ENCODE measurements at regions not wholly inside any gene's neighbourhood (a gene's known extent, or its start where the extent isn't known, plus 50 kb on each side); places are given as distances from the start of the nearest gene placed in this dataset.
A peak's percentile ranks its signal among the peaks of the same experiment; 100 is the strongest.

- Histone ChIP-seq H4K91ac (ENCODE audit: low read depth, low read length, poor library complexity) (no peak overlapping the region), H3K27ac (replicated peaks; ENCODE audit: low read length) (no peak overlapping the region), H3K18ac (ENCODE audit: low read length) (peak overlapping the region; percentile 29), H3K79me1 (ENCODE audit: low read depth, low read length) (no peaks in the 10 kb centered on the region), H3K23ac (ENCODE audit: low read depth, low read length, poor library complexity) (no peak overlapping the region), H3K27me3 (ENCODE audit: control insufficient read depth in 3 of 3, insufficient read depth in 3 of 3, low read depth in 1 of 3, low read length in 3 of 3) (no peaks in the 10 kb centered on the region), H3K4me1 (ENCODE audit: control insufficient read depth in 2 of 2, insufficient read depth in 1 of 2, low read depth in 1 of 2, low read length in 2 of 2) (peaks cover 15% of the 10 kb centered on the region in 2 donors), H4K8ac (ENCODE audit: low read depth, low read length) (no peak overlapping the region), H3K9me3 (replicated peaks in 1 of 2; ENCODE audit: control insufficient read depth in 2 of 2, insufficient read depth in 1 of 2, low read depth in 1 of 2, low read length in 2 of 2) (no peaks in the 10 kb centered on the region), H2AFZ (ENCODE audit: low read length) (peak overlapping the region; percentile 76), H2BK5ac (ENCODE audit: low read length) (no peak overlapping the region), H2BK15ac (ENCODE audit: low read length) (no peak overlapping the region), H3K14ac (ENCODE audit: low read length) (no peak overlapping the region), H2BK12ac (ENCODE audit: low read length) (no peak overlapping the region), H3K4me3 (ENCODE audit: low read length in 2 of 2) (no peak overlapping the region), H3K4ac (ENCODE audit: low read length) (no peak overlapping the region), H3K9ac (ENCODE audit: low read depth, low read length, poor library complexity) (no peak overlapping the region), H2AK5ac (ENCODE audit: low read depth, low read length) (no peak overlapping the region), H2BK120ac (ENCODE audit: low read depth, low read length) (no peak overlapping the region), H3K4me2 (ENCODE audit: insufficient read depth, low read length, poor library complexity, severe bottlenecking) (peak overlapping the region; percentile 18), H3K36me3 (replicated peaks in 1 of 2; ENCODE audit: control insufficient read depth in 2 of 2, insufficient read depth in 2 of 2, low read length in 2 of 2) (no peaks in the 10 kb centered on the region)
- peak; percentile 38 for DNase-seq (ENCODE audit: low spot score)
- no CpG with 5 or more reads among the region's 10 CpGs for WGBS, 2 donors (ENCODE audit: extremely low coverage in 2 of 2, insufficient read length in 2 of 2, insufficient replicate concordance in 1 of 2)
These were observed 457.2 kb upstream of the MEX3C start for GRCh38 chr18:51654488-51655326.

- H4K91ac ChIP-seq (ENCODE audit: low read depth, low read length, poor library complexity) = no peak overlapping the region
- no peak overlapping the region for H2BK15ac ChIP-seq (ENCODE audit: low read length)
- no peak overlapping the region for H3K4me3 ChIP-seq (ENCODE audit: low read length in 2 of 2)
- no peak overlapping the region for H3K4ac ChIP-seq (ENCODE audit: low read length)
- no peak overlapping the region for H2AK5ac ChIP-seq (ENCODE audit: low read depth, low read length)
- no peaks in the 10 kb centered on the region for H3K36me3 ChIP-seq (replicated peaks in 1 of 2; ENCODE audit: control insufficient read depth in 2 of 2, insufficient read depth in 2 of 2, low read length in 2 of 2)
- no peak overlapping the region for H3K18ac ChIP-seq (ENCODE audit: low read length)
- peak overlapping the region; percentile 76 for H2AFZ ChIP-seq (ENCODE audit: low read length)
- H2BK120ac ChIP-seq (ENCODE audit: low read depth, low read length) = no peak overlapping the region
- no peak for DNase-seq (ENCODE audit: low spot score)
- H2BK12ac ChIP-seq (ENCODE audit: low read length) = no peak overlapping the region
- H3K27me3 ChIP-seq (ENCODE audit: control insufficient read depth in 3 of 3, insufficient read depth in 3 of 3, low read depth in 1 of 3, low read length in 3 of 3) = no peaks in the 10 kb centered on the region
- H3K4me2 ChIP-seq (ENCODE audit: insufficient read depth, low read length, poor library complexity, severe bottlenecking) = no peak overlapping the region
- H3K27ac ChIP-seq (replicated peaks; ENCODE audit: low read length) = no peak overlapping the region
- no peaks in the 10 kb centered on the region for H3K79me1 ChIP-seq (ENCODE audit: low read depth, low read length)
- no peak overlapping the region for H4K8ac ChIP-seq (ENCODE audit: low read depth, low read length)
- no peak overlapping the region for H2BK5ac ChIP-seq (ENCODE audit: low read length)
- H3K4me1 ChIP-seq (ENCODE audit: control insufficient read depth in 2 of 2, insufficient read depth in 1 of 2, low read depth in 1 of 2, low read length in 2 of 2) = peaks cover 15 to 16% of the 10 kb centered on the region in 2 donors
- no CpG with 5 or more reads among the region's 2 CpGs for WGBS, 2 donors (ENCODE audit: extremely low coverage in 2 of 2, insufficient read length in 2 of 2, insufficient replicate concordance in 1 of 2)
- no peak overlapping the region for H3K9ac ChIP-seq (ENCODE audit: low read depth, low read length, poor library complexity)
- no peaks in the 10 kb centered on the region for H3K9me3 ChIP-seq (replicated peaks in 1 of 2; ENCODE audit: control insufficient read depth in 2 of 2, insufficient read depth in 1 of 2, low read depth in 1 of 2, low read length in 2 of 2)
- H3K14ac ChIP-seq (ENCODE audit: low read length) = no peak overlapping the region
- H3K23ac ChIP-seq (ENCODE audit: low read depth, low read length, poor library complexity) = no peak overlapping the region
These were observed 457.8 kb upstream of the MEX3C start for GRCh38 chr18:51655327-51655698.

GRCh38 chr18:51656249-51656648 is 458.8 kb upstream of the MEX3C start:
- Histone ChIP-seq H3K4me2 (ENCODE audit: insufficient read depth, low read length, poor library complexity, severe bottlenecking) (no peak overlapping the region), H2BK15ac (ENCODE audit: low read length) (no peak overlapping the region), H3K4ac (ENCODE audit: low read length) (no peak overlapping the region), H2AK5ac (ENCODE audit: low read depth, low read length) (no peak overlapping the region), H3K9me3 (replicated peaks in 1 of 2; ENCODE audit: control insufficient read depth in 2 of 2, insufficient read depth in 1 of 2, low read depth in 1 of 2, low read length in 2 of 2) (no peaks in the 10 kb centered on the region), H3K9ac (ENCODE audit: low read depth, low read length, poor library complexity) (no peak overlapping the region), H2BK5ac (ENCODE audit: low read length) (no peak overlapping the region), H4K8ac (ENCODE audit: low read depth, low read length) (no peak overlapping the region), H3K14ac (ENCODE audit: low read length) (no peak overlapping the region), H3K27ac (replicated peaks; ENCODE audit: low read length) (no peak overlapping the region), H2BK12ac (ENCODE audit: low read length) (no peak overlapping the region), H3K18ac (ENCODE audit: low read length) (no peak overlapping the region), H3K36me3 (replicated peaks in 1 of 2; ENCODE audit: control insufficient read depth in 2 of 2, insufficient read depth in 2 of 2, low read length in 2 of 2) (no peaks in the 10 kb centered on the region), H3K79me1 (ENCODE audit: low read depth, low read length) (no peaks in the 10 kb centered on the region), H3K4me3 (ENCODE audit: low read length in 2 of 2) (no peak overlapping the region), H3K4me1 (ENCODE audit: control insufficient read depth in 2 of 2, insufficient read depth in 1 of 2, low read depth in 1 of 2, low read length in 2 of 2) (peaks cover 15 to 16% of the 10 kb centered on the region in 2 donors), H3K23ac (ENCODE audit: low read depth, low read length, poor library complexity) (no peak overlapping the region), H2BK120ac (ENCODE audit: low read depth, low read length) (no peak overlapping the region), H3K27me3 (ENCODE audit: control insufficient read depth in 3 of 3, insufficient read depth in 3 of 3, low read depth in 1 of 3, low read length in 3 of 3) (no peaks in the 10 kb centered on the region), H2AFZ (ENCODE audit: low read length) (no peak overlapping the region), H4K91ac (ENCODE audit: low read depth, low read length, poor library complexity) (no peak overlapping the region)
- no CpG with 5 or more reads among the region's 12 CpGs for WGBS, 2 donors (ENCODE audit: extremely low coverage in 2 of 2, insufficient read length in 2 of 2, insufficient replicate concordance in 1 of 2)
- no peak for DNase-seq (ENCODE audit: low spot score)

- Histone ChIP-seq H3K79me1 (ENCODE audit: low read depth, low read length) (no peaks in the 10 kb centered on the region), H3K14ac (ENCODE audit: low read length) (no peak overlapping the region), H3K23ac (ENCODE audit: low read depth, low read length, poor library complexity) (no peak overlapping the region), H3K4me3 (ENCODE audit: low read length in 2 of 2) (no peak overlapping the region), H3K27ac (replicated peaks; ENCODE audit: low read length) (no peak overlapping the region), H2BK5ac (ENCODE audit: low read length) (no peak overlapping the region), H4K8ac (ENCODE audit: low read depth, low read length) (no peak overlapping the region), H3K9ac (ENCODE audit: low read depth, low read length, poor library complexity) (no peak overlapping the region), H2BK12ac (ENCODE audit: low read length) (no peak overlapping the region), H3K36me3 (replicated peaks in 1 of 2; ENCODE audit: control insufficient read depth in 2 of 2, insufficient read depth in 2 of 2, low read length in 2 of 2) (no peaks in the 10 kb centered on the region), H2BK15ac (ENCODE audit: low read length) (no peak overlapping the region), H3K4me1 (ENCODE audit: control insufficient read depth in 2 of 2, insufficient read depth in 1 of 2, low read depth in 1 of 2, low read length in 2 of 2) (peaks cover 15 to 16% of the 10 kb centered on the region in 2 donors), H3K4ac (ENCODE audit: low read length) (no peak overlapping the region), H4K91ac (ENCODE audit: low read depth, low read length, poor library complexity) (no peak overlapping the region), H3K18ac (ENCODE audit: low read length) (no peak overlapping the region), H2AFZ (ENCODE audit: low read length) (no peak overlapping the region), H3K9me3 (replicated peaks in 1 of 2; ENCODE audit: control insufficient read depth in 2 of 2, insufficient read depth in 1 of 2, low read depth in 1 of 2, low read length in 2 of 2) (no peaks in the 10 kb centered on the region), H2BK120ac (ENCODE audit: low read depth, low read length) (no peak overlapping the region), H3K27me3 (ENCODE audit: control insufficient read depth in 3 of 3, insufficient read depth in 3 of 3, low read depth in 1 of 3, low read length in 3 of 3) (no peaks in the 10 kb centered on the region), H3K4me2 (ENCODE audit: insufficient read depth, low read length, poor library complexity, severe bottlenecking) (no peak overlapping the region), H2AK5ac (ENCODE audit: low read depth, low read length) (no peak overlapping the region)
- no CpG with 5 or more reads among the region's 4 CpGs for WGBS, 2 donors (ENCODE audit: extremely low coverage in 2 of 2, insufficient read length in 2 of 2, insufficient replicate concordance in 1 of 2)
- DNase-seq (ENCODE audit: low spot score) = no peak
These were observed 461.0 kb upstream of the MEX3C start for GRCh38 chr18:51658436-51658835.
